Activated CD4-positive, alpha-beta T cell treated with anti-CD3 and anti-CD28 coated beads, Interleukin-2, amount 50 U/mL, for 16 hours (primary cell): ENCODE measurements at regions not wholly inside any gene's neighbourhood (a gene's known extent, or its start where the extent isn't known, plus 50 kb on each side); places are given as distances from the start of the nearest gene placed in this dataset.
"Not testable (repeated sequence)": the region's sequence is repeated elsewhere in the genome, so short reads cannot be mapped to it uniquely, and the experiment has no call there.

ENCODE experiments used
- DNase-seq: peaks from one replicate; pipeline ENCODE4 v3.0.0-alpha.2; 2020

DNA sequence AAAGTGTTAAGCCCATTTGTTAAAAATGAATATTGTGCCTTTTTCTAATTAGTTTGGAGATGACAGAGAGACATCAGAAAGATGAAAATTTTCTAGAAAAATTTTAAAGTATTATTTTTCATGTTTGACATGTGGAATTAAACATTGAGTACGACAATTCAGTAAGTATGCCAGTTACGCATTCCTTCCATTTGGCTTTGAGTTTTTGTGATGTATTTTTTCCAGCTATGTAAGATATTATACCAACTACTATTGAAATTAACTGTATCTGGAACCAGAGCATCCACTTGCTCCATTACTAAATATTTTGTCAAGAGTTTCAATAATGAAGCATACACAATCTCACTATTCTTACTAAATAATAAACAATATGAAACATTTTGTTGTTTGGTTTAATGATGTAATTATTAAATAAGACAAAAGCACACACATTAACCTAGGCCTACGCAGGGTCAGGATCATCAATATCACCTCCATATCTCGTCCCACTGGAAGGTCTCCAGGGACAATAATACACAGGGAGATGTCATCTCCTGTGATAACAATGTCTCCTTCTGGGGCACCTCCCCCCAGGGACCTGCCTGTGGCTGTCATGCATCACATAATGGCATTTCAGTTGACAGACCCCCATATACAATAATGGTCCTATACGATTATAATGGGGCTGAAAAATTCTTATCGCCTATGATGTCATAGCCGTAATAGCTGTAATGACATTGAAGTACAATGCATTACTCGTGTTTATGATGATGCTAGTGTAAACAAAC, 274.1 kb downstream of the REEP3 start:
- DNase-seq, result no peak

DNA sequence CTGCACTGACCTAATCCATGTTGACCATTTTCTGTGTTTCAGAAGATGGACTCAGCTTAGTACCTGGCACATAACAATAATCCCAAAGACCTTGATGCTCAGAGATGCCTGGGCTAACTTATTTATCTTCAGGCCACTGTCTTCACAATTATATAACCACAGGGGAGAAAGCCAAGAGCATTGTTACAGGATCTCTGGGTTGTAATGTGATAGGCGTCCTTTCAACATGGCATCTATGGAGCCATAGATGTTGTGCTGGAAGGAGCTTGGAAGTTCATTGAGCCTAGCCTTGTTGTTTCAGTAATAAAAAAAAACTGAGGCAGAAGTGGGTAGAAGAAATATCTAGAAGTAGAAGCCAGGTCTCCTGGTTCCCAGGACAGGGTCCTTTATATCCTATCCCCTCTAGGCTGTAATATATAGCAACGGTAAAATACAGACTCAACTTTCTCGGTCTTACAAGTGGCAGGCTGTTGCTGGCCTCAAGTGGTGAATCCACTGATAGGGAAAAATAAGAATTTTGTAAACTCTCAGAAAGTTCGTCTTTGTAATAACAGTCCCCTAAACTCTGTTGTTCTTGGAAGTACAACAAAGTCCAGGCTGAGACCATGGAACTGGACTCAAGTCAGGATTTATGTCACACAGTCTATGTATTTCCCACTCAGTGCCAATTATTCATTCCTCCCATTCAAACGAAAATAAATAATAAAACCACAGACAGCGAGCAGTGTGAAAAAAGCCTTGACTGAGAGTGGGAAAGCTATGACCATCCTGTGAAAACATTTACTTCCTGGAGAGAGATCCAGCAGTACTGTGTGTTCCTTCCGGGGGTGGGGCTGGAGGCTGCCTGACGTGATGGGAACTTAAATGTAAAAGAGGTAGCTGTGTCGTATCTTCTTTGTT, 277.6 kb downstream of the REEP3 start:
- DNase-seq, result no peak

DNA sequence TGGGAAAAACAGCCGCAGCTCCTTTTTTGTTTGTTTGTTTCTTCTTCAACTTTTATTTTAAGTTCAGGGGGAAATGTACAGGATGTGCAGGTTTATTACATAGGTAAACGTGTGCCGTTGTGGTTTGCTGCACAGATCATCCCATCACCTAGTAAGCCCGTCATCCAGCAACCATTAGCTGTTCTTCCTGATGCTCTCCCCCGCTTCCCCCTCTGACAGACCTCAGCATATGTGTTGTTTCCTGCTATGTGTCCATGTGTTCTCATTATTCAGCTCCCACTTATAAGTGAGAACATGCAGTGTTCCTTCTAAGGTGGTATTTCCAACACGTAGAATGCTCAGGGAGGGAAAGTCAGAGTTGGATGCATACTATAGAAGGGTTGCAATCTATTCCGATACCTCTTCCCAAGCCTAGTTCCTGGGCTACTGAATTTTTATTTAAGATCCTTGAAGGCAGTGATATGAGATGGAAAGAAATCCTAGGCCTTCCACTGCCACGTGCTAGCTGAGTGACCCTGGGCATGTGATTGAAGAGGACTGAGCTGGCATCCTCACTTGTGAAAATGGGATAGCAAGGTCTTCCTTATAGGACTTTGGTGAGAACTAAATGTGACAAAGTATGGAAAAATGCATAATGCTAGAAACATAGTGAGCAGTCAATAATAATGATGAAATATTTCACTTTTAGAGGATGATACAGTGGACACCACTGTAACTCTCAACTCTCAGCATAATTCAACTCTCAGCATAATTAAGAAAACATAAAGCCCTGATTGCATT, 278.5 kb downstream of the REEP3 start:
- no peak for DNase-seq

DNA sequence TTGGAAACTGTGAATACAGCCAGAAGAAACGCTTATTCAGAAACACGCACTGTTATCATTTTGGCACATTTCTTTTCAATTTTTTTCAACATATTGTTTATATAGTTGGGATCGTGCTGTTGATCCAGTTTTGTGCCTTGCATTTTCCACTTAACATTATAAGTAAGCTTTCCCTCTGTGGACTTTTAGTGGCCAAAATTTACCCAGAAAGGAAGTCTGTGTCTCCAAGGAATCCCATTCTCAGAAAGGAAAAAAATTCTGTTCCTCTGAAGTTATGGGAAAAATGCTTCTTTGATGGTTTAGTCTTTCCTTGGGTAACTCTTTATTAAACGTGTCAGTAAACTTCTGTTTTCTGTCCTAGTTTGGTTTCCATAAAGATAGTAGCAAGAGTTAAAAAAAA, 280.0 kb downstream of the REEP3 start:
- no peak for DNase-seq

DNA sequence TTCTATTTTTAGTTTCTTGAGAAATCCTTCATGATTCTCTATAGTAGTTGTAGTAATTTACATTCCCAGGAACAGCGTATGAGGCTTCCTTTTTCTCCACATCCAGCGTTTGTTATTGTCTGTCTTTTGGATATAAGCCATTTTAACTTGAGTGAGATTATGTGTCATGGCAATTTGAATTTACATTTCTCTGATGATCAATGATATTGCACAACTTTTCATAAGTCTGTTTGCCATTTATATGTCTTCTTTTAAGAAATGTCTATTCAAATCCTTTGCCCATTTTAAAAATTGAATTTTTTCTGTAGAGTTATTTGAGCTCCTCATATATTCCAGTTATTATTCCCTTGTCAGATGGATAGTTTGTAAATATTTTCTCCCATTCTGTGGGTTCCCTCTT, 285.1 kb downstream of the REEP3 start:
- no peak for DNase-seq

DNA sequence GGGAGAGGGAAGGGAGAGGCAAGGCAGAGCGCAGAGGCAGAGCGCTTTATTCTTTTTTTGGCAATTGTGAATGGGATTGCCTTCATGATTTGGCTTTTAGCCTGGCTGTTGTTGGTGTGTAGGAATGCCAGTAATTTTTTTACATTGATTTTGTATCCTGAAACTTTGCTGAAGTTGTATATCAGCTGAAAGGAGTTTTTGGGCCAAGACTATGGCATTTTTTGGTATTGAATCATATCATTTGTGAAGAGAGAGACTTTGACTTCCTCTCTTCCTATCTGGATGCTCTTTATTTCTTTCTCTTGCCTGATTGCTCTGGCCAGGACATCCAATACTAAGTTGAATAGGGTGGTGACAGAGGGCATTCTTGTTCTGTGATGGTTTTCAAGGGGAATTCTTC, 291.3 kb downstream of the REEP3 start:
- DNase-seq, result no peak

DNA sequence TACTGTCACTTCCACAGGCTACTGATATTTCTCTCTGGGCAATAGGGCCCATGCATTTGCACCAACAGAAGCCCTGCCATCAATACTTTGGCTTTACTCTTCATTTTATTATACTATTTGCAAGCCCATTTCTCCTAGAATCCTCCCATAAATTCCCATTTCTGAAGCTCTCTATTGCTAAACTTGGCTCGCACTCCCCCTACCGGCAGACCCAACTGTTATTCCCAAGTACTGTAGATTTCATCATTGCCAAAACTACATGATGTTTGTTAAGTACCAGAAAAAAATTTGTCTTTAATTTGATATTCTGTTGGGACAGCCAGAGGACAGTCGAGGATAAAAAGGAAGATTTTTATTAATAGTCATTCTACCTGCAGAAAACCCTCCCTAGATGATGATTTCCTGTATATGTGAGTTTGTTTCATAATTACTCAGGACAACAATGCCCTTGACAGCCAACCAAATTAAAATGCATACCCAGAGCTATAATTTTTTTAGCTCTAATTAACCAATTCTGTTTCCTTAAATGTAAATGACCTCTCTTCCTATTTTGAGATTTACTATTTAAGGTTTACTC, 298.6 kb downstream of the REEP3 start:
- peak; percentile 9 for DNase-seq

DNA sequence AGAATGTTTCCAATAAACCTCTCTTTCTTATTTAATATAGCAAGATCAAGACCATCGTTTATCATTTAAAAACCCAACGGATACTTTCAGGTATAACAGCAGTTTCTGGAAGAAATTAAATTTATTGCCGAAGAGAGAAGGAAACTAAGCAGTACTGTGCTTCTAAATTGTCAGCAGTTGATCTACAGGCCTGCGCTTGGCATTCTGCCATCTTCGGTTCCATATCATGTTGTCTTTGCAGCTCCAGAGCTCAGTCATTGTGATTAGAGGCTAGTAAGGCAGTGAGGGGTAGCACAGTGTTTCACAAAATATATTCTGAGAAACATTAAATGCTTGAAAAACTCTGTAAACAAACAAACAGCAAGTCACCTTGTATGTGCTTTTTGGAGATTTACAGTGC, 301.3 kb downstream of the REEP3 start:
- DNase-seq, result no peak

DNA sequence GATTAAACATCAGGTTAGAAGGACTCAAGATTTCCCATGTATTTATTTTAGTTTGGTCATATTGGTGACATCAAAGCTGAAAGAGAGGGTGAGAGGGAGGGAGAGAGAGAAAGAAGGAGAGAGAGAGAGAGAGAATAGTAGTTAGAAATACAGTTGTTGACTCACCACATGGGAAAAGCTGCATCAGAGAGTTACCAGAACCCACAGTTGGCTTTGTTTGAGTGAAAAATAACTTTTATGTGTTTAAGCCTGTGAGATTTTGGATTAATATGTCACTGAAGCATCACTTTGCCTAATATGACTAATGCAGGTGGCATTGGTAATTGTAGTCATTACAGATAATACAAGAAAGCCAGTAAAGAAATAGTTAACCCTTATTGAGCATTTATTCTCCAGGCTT, 303.9 kb downstream of the REEP3 start:
- no peak for DNase-seq

DNA sequence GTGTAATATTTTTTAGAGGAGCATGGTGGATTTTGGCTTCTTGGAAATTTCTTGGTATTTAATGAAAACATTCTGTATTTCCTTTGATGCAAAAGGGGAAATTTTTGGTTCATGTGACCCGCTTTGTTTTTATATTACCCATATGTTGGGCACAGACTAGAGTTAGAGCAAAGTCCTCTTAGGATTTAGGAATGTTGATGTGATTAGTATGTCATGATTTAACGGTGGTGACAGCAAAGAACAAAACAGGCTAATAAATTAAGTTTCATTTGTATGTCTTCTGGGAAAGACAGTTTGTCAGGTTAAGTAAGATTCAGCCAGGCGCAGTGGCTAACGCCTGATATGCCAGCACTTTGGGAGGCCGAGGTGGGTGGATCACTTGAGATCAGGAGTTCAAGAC, 304.6 kb downstream of the REEP3 start:
- DNase-seq, result no peak

DNA sequence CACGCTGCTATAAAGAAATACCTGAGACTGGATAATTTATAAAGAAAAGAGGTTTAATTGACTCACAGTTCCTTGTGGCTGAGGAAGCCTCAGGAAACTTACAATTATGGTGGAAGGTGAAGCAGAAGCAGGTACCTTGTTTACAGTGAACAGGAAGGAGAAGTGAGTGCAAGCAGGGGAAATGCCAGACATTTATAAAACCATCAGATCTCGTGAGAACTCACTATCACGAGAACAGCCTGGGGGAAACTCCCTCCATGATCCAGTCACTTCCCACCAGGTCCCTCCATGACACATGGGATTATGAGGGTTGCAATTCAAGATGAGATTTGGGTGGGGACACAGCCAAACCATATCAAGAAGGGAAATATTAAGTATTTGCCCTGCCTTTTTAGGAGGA, 305.8 kb downstream of the REEP3 start:
- not testable (repeated sequence) for DNase-seq

DNA sequence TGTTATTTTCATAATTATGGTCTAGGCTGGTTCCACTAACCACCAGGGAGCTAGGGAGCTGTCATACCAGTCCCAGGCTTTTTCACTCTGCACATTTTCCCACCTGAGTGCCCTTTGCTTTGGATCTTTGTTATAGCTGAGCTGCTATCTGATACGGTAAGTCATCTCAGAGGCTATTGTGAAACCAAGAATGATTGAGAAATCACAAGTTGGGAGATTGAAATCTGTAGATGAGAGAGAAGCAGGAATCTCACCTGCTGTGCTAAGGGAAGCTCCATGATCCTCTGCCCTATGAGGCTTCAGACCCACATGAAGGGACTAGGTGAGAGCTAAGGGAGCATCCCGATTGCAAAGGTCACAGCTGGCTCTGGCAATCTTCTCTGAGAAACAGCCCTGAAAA, 307.8 kb downstream of the REEP3 start:
- DNase-seq, result no peak

DNA sequence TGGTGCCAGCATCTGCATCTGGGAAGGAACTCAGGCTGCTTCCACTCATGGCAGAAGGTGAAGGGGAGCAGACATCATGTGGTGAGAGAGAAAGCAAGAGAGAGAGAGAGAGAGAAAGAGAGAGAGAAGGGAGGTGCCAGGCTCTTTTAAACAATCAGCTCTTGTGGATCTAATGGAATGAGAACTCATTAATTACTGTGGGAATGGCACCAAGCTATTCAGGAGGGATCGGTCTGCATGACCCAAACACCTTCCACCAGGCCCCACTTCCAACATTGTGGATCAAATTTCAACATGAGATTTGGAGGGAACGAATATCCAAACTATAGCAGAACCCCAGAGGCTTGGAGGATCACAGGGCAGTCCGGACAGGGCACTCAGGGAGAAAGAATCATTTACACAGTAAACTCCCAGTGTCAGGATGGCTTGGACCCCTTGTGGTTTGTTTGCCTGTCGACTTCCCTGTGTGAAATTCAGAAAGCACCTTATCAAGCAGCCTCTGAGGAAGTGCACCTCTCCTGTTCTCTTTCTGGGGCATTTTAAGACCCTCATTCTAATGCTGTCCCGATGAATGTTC, 308.5 kb downstream of the REEP3 start:
- DNase-seq, result no peak

DNA sequence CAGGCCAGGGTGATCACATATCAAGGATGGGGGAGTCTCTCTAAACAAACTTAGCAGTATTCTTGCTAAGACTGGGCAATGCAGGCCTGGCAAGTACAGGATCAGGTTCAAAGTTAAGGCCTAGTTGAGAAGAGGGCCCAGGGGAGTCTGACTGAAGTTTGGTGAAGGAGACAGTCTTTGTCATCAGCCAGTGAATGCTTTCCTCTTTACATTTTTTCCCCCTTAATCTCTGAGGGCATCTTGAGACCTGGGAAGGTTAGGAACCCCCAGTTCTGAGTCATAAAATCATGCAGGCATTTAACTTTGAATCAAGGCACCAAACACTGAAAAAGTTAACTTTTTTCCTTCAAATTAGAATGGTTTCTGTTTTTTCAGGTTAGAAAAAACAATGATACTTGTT, 311.5 kb downstream of the REEP3 start:
- DNase-seq, result no peak

DNA sequence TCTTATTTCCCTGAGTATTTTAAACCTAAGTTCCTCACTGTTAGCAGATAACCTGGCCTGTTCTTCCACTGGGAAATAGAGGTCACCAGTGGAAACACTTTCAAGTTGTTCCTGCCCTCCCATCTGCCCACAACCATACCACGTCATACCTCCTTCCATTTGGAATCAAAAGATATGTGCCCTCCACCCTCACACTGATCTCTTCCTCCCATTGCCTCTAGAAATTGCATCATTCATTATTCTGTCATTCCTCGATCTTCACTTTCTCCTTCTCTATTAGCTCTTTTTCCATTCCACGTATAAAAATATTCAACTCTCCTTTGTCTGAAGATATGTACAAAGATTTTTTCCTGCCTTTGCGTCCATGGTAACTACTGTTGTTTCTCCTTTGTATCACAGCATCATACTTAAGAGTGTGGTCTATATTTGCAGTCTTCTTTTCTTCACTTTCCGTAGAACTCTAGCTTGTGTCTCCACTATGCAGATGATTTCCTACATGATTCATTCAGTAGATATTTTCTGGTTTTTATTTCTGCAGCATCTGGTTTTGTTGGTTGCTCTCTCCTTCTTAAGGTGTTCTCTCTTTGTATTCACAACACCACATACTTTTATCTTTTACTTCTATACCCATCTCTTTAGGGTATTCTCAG, 312.3 kb downstream of the REEP3 start:
- no peak for DNase-seq

DNA sequence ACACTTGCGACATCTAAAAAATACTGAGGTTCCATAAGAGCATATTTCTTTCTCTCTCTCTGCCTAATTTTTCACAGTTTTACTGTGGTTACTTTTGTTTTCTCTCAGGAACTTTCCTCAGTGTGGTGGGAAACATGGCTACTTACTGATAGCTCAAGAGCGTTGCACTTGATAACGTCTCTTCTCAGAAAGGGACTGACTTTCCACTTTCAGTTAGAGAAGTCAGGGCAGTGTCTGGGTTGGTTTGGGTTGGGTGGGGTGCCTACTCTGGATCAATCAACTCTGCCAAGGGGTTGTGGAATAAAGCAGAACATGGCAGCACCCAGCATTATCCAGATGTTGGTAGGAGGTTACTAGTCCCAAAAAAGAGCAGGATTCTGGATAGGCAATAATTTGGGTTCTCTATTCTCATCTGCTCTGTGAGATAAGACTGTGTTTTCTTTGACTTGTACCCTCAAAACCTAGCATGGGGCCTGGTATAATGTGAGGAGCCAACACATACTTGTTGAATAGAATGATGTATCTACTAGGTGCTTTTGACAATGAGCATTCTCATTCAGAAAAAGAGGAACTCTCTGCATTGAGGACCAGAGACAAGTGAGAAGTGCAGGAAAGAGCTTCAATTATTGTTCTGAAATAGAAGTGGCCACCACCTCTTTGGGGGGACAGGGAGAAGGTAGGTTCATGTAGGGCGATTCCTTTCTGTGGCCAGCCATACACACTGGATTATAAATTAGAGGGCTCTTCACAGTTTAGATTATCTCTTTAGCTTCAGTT, 315.7 kb downstream of the REEP3 start:
- DNase-seq, result no peak

DNA sequence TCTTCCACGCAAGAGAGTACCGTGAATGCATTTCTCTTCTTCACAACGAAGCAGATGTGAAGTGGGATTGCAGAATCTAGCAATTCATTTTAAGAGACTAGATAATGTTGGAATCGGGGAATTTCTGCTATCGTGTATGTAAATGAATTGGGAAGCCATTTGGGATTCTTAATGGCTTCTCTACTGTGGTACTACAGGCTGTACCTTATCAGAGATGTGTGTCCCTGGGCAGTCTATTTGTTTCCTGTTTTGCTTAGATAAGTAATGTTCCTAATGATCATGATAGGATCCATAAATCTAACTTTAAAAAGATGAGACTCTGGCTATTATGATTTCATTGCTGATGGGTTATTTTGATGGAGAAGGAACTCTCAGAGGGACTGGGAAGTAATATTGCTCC, 320.6 kb downstream of the REEP3 start:
- DNase-seq, result no peak

DNA sequence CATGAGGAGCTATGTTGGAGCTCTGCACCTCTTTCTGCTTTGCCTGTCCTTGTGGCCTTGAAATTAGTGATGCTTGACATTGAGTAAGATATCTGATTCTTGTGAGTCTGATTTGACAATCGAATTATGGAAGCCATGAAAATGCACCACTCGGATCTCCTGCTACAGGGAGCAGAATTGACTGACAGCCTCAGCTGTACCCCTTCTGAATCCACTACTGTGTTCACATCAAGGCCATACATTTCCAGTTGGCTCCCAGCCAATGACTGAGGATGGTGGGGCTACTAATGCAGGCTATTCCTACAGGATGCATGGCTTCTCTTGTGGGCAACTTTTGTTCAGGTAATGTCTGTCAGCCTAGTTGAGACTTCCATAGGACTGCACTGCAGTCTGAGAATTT, 321.9 kb downstream of the REEP3 start:
- DNase-seq, result no peak

DNA sequence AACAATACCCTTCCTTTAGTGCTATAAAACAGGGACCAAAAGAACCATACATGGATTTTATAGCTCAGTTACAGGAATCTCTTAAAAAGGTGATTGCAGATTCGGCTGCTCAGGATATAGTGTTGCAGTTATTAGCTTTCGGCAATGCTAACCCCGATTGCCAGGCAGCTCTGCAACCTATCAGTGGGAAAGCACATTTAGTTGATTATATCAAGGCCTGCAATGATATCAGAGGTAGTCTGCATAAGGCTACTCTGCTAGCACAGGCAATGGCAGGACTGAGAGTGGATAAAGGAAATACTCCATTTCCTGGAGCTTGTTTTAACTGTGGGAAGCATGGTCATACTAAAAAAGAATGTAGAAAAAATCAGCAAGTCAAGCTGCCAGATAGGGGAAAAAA, 327.7 kb downstream of the REEP3 start:
- DNase-seq, result not testable (repeated sequence)

DNA sequence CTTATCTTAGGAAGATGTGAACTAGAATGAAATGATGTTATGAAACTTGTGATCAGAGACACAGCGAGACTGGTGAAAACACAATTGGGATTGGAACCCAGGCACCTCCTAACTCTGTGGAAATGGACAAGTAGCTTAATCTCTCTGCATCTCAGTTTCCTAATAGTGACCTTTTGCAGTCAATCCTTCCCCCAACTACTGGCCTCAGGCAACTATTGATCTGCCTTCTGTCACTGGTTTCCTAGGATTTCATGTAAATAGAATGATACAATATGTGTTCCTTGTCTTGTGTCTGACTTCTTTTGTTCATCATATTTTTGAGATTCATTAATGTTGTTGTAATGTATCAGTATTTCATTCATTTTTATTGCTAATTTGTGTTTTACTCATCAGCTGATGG, 341.7 kb downstream of the REEP3 start:
- no peak for DNase-seq

DNA sequence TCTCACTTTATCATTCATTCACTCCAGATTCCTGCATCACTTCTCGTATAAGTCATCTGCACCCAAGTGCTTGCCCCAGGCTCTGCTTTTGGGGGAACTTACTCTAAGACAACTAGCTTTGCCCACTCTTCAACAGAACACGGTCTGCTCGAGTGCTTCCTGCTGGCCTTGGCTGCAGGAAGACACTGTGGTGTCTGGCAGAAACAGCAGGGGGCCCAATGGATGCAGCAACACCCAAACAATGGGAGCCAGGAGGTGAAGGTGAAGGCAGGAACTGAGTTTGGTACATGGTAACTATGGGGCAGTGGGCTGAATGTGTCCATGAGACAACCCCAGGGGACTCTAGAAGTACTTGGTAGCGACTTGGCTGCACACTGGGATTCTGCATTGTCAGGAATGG, 344.0 kb downstream of the REEP3 start:
- no peak for DNase-seq
